ENCODE measurements at regions not wholly inside any gene's neighbourhood (a gene's known extent, or its start where the extent isn't known, plus 50 kb on each side); places are given as distances from the start of the nearest gene placed in this dataset.
"Not testable (repeated sequence)": the region's sequence is repeated elsewhere in the genome, so short reads cannot be mapped to it uniquely, and the experiment has no call there.

GRCh38 chr9:95732802-95733688, 142.4 kb upstream of the ERCC6L2 start:
- no peak for DNase-seq (ENCODE audit: low read depth in 2 of 2)

- DNase-seq (ENCODE audit: low read depth in 2 of 2): no peak
Measured at GRCh38 chr9:95731876-95732275, 143.6 kb upstream of the ERCC6L2 start.

- no peak for DNase-seq (ENCODE audit: low read depth in 2 of 2)
Measured at GRCh38 chr9:95729669-95730368, 145.7 kb upstream of the ERCC6L2 start.

- DNase-seq (ENCODE audit: low read depth in 2 of 2): no peak
Measured at GRCh38 chr9:95729046-95729445, 146.4 kb upstream of the ERCC6L2 start.

GRCh38 chr9:95727947-95728520, 147.5 kb upstream of the ERCC6L2 start:
- no peak for DNase-seq (ENCODE audit: low read depth in 2 of 2)

GRCh38 chr9:95726756-95727155, 148.7 kb upstream of the ERCC6L2 start:
- DNase-seq (ENCODE audit: low read depth in 2 of 2): no peak

- no peak for DNase-seq (ENCODE audit: low read depth in 2 of 2)
Measured at GRCh38 chr9:95725045-95725444, 150.4 kb upstream of the ERCC6L2 start.

- peak; percentile 11 to 28 for DNase-seq (ENCODE audit: low read depth in 2 of 2)
Measured at GRCh38 chr9:95724253-95724991, 151.1 kb upstream of the ERCC6L2 start.

GRCh38 chr9:95722141-95722540, 153.3 kb upstream of the ERCC6L2 start:
- DNase-seq (ENCODE audit: low read depth in 2 of 2): no peak

GRCh38 chr9:95721061-95721531, 154.4 kb upstream of the ERCC6L2 start:
- no peak for DNase-seq (ENCODE audit: low read depth in 2 of 2)

GRCh38 chr9:95720496-95720895, 155.0 kb upstream of the ERCC6L2 start:
- no peak for DNase-seq (ENCODE audit: low read depth in 2 of 2)

- DNase-seq (ENCODE audit: low read depth in 2 of 2): no peak
Measured at GRCh38 chr9:95719354-95719753, 156.1 kb upstream of the ERCC6L2 start.

- DNase-seq (ENCODE audit: low read depth in 2 of 2): no peak
Measured at GRCh38 chr9:95718263-95718662, 157.2 kb upstream of the ERCC6L2 start.

GRCh38 chr9:95715868-95716435, 159.5 kb upstream of the ERCC6L2 start:
- DNase-seq (ENCODE audit: low read depth in 2 of 2): no peak

- DNase-seq (ENCODE audit: low read depth in 2 of 2): no peak
Measured at GRCh38 chr9:95710446-95710845, 165.0 kb upstream of the ERCC6L2 start.

GRCh38 chr9:95696701-95697100, 178.8 kb upstream of the ERCC6L2 start:
- DNase-seq (ENCODE audit: low read depth in 2 of 2): no peak

- DNase-seq (ENCODE audit: low read depth in 2 of 2): no peak
Measured at GRCh38 chr9:95691435-95691834, 174.7 kb upstream of the PTCH1 start.

- DNase-seq (ENCODE audit: low read depth in 2 of 2): no peak
Measured at GRCh38 chr9:95689669-95690068, 172.9 kb upstream of the PTCH1 start.

- no peak for DNase-seq (ENCODE audit: low read depth in 2 of 2)
Measured at GRCh38 chr9:95684516-95684915, 167.7 kb upstream of the PTCH1 start.

- DNase-seq (ENCODE audit: low read depth in 2 of 2): not testable (repeated sequence)
Measured at GRCh38 chr9:95680306-95680705, 163.5 kb upstream of the PTCH1 start.

GRCh38 chr9:95679874-95680273, 163.1 kb upstream of the PTCH1 start:
- DNase-seq (ENCODE audit: low read depth in 2 of 2): no peak

GRCh38 chr9:95678759-95679158, 162.0 kb upstream of the PTCH1 start:
- DNase-seq (ENCODE audit: low read depth in 2 of 2): no peak

All from stimulated activated CD4-positive, alpha-beta T cell treated with anti-CD3 and anti-CD28 coated beads, Interleukin-12 subunit alpha, Interleukin-12 subunit beta, amount 100 ng/mL, for 24 hours (primary cell).